Adipocyte (in vitro differentiated cells): ENCODE measurements at regions not wholly inside any gene's neighbourhood (a gene's known extent, or its start where the extent isn't known, plus 50 kb on each side); places are given as distances from the start of the nearest gene placed in this dataset.

Source experiments
- DNase-seq: peaks from one replicate; pipeline ENCODE4 v3.0.0-alpha.2; 2015; ENCODE audit warnings: low read depth
- H3K27me3 ChIP-seq: replicated peaks from 2 replicates; pipeline ENCODE4 v1.7.0; 2013; ENCODE audit warnings: mild to moderate bottlenecking, low read length, moderate library complexity; ENCODE audit not compliant: control insufficient read depth, insufficient read depth
- H3K36me3 ChIP-seq: 2 replicates; pipeline ENCODE4 v1.7.0; 2013; ENCODE audit warnings: low read length, mild to moderate bottlenecking, moderate library complexity; ENCODE audit not compliant: control insufficient read depth, insufficient read depth, severe bottlenecking
- H3K4me1 ChIP-seq: 2 replicates; pipeline ENCODE4 v1.7.0; 2013; ENCODE audit warnings: mild to moderate bottlenecking, low read length, moderate library complexity; ENCODE audit not compliant: control insufficient read depth, insufficient read depth
- H3K4me3 ChIP-seq: 2 replicates; pipeline ENCODE4 v1.7.0; 2013; ENCODE audit warnings: mild to moderate bottlenecking, low read length, moderate library complexity
- H3K9ac ChIP-seq: 2 replicates; pipeline ENCODE4 v1.7.0; 2013; ENCODE audit warnings: mild to moderate bottlenecking, low read length, moderate library complexity
- H3K9me3 ChIP-seq: 2 replicates; pipeline ENCODE4 v1.7.0; 2013; ENCODE audit warnings: mild to moderate bottlenecking, low read length, moderate library complexity; ENCODE audit not compliant: control insufficient read depth

DNA sequence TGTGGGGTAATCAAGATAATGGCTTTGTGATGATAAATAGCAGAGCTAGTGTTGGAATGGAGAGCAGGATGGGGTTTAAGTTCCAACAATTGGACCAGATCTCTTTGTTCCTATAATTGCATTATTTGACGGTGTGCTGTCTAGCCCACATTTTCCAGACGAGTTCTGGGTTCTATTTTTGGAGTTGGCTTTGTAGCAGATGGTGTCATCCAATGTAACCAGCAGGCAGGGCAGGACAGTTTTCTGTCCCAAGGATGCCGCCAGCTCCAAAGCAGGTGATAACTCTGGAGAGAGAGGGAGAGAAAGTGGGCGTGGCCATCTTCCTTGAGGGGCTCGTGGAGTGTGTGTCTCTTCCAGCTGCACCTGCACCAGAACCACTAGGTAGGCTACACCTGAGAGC, 251.3 kb downstream of the KIF4B start:
- DNase-seq = no peak
- no peak overlapping the region for H3K9ac ChIP-seq
- no peaks in the 10 kb centered on the region for H3K4me1 ChIP-seq

DNA sequence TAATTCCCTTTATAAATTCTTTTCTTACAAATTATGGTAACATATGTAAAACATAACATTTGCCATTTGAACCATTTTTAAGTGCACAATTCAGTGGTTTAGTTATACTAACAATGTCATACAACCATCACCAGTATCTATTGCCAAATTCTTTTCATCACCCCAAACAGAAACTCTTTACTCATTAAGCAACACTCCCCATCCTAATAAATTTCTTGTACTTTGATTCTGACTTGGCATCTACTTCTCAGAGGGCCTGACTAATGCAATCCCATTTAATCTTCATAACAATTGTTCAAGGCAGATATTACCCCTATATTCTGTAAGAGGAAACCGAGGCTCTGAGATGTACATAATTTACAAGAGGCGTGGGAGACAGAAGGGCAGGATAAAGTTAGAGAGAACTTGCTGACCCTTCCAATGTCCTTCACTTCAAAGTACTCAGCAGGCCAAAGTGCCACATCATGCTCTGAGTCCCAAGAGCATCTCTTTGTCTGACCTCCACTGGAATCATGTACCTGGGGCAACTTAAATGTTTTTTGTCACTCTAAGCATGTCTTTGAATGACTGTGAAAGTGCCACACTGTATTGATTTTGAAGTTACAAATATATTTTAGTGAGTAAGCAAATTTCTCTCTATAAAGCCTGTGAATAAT, 255.3 kb downstream of the KIF4B start:
- H3K9ac ChIP-seq = no peak overlapping the region
- DNase-seq = no peak
- H3K9me3 ChIP-seq = no peaks in the 10 kb centered on the region
- no peaks in the 10 kb centered on the region for H3K4me1 ChIP-seq
- no peak overlapping the region for H3K4me3 ChIP-seq
- no peaks in the 10 kb centered on the region for H3K27me3 ChIP-seq
- no peaks in the 10 kb centered on the region for H3K36me3 ChIP-seq

More for the DNA sequence above, 251.3 kb downstream of the KIF4B start:
- Histone ChIP-seq H3K27me3 (no peaks in the 10 kb centered on the region), H3K9me3 (no peaks in the 10 kb centered on the region), H3K36me3 (no peaks in the 10 kb centered on the region), H3K4me3 (no peak overlapping the region)

DNA sequence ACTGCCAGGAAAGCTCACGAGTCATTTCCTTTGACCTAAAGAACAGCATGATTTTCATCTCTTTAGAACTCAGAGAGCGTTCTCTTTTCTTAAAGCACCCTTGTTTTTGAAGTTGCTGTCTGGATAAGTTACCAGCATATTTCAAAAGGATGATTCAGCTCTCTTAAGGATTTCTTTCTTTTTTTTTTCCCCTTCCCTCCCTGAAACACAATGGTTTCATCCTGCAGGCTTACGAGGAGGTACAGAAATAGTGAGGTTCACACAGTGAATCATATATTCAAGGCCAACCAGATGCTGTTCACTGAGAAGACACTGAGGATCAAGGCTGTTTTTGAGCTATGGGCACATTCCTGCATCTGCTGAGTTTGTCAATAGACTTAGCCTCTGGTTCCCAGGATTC, 257.2 kb downstream of the KIF4B start:
- DNase-seq = no peak
- H3K27me3 ChIP-seq = no peaks in the 10 kb centered on the region
- no peak overlapping the region for H3K9ac ChIP-seq

DNA sequence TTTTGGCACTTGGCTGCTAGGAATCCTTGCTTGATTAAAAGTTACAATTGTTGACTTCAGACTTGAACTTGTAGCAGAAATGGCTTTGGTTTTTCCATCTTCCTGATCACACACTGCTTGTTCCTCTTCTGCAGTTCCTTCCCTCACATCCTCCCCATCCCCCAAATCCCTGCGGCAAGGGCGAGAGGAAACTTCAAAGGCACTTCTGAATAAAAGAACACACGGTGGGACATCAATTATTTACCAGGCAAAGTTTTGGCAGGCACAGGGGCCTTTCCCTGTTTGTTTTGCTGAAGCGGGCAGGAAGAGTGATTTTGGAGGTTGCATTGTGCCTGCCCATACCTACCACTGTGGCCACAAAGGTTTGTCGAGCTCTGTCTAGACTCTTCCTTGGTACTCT, 260.9 kb downstream of the KIF4B start:
- Histone ChIP-seq H3K9ac (no peak overlapping the region), H3K9me3 (no peaks in the 10 kb centered on the region), H3K36me3 (no peaks in the 10 kb centered on the region), H3K4me3 (no peak overlapping the region), H3K27me3 (no peaks in the 10 kb centered on the region), H3K4me1 (no peaks in the 10 kb centered on the region)
- no peak for DNase-seq

More for the DNA sequence above, 257.2 kb downstream of the KIF4B start:
- Histone ChIP-seq H3K36me3 (no peaks in the 10 kb centered on the region), H3K4me3 (no peak overlapping the region), H3K9me3 (no peaks in the 10 kb centered on the region), H3K4me1 (no peaks in the 10 kb centered on the region)

DNA sequence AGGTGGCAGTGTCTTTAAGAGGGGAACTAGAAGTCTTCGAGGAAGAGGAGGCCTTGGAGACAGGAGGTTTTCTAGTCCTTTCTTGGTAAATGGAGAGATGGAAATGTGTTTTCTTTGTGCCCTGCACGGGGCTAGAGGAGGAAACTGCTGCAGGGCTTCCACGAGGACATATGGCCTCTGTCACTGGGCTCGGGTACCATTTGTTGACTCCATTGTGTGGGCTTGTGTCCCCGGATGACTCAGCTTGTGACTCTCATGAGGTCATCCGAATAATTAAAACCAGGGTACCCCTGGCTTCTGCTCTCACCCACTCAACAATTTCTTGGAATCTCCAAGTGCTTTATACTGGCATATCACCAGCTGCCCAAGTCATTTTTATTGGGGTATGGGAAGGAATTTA, 261.7 kb downstream of the KIF4B start:
- Histone ChIP-seq H3K4me1 (no peaks in the 10 kb centered on the region), H3K4me3 (no peak overlapping the region), H3K36me3 (no peaks in the 10 kb centered on the region), H3K9ac (no peak overlapping the region), H3K9me3 (no peaks in the 10 kb centered on the region), H3K27me3 (no peaks in the 10 kb centered on the region)
- no peak for DNase-seq

DNA sequence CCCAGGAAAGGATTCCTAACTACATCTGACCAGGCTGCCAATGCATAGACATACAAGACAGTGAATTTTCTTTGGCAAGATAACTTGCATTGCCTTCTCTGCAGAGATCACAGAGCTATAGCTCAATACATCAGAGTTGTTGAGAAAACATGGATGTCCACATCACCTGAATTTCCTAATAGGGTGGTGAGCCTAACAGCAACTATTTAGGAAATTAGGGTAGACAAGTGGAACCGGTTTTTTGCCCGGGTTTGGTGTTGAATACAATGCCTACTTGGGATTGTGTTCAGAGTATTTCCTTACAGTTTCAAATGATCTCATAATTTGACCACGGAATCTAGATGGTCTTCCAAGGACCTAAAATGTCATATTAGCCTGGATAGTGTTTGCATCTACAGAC, 262.7 kb downstream of the KIF4B start:
- H3K27me3 ChIP-seq = no peaks in the 10 kb centered on the region

DNA sequence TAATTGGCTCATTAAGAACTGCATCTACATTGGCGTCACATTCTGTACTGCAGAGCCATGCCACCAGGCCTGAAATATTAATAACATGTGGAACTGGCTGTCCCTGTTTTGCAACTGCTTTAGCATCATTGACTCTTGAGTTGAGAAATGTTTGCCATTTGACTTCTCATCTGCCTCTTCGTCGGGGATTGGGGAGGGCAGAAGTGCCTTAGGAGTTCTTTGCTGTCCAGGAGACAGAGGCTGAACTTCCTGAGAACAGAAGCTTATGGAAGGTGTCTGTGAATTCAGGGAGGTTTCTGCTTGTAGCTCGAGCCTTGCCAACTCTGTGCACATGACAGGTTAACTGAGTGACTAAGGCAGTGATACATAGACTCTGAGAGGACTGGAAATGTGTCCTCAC, 265.0 kb downstream of the KIF4B start:
- no peak overlapping the region for H3K9ac ChIP-seq
- no peak overlapping the region for H3K4me3 ChIP-seq

More for the DNA sequence above, 262.7 kb downstream of the KIF4B start:
- DNase-seq = no peak
- Histone ChIP-seq H3K9ac (no peak overlapping the region), H3K4me3 (no peak overlapping the region), H3K4me1 (no peaks in the 10 kb centered on the region), H3K9me3 (no peaks in the 10 kb centered on the region), H3K36me3 (no peaks in the 10 kb centered on the region)

DNA sequence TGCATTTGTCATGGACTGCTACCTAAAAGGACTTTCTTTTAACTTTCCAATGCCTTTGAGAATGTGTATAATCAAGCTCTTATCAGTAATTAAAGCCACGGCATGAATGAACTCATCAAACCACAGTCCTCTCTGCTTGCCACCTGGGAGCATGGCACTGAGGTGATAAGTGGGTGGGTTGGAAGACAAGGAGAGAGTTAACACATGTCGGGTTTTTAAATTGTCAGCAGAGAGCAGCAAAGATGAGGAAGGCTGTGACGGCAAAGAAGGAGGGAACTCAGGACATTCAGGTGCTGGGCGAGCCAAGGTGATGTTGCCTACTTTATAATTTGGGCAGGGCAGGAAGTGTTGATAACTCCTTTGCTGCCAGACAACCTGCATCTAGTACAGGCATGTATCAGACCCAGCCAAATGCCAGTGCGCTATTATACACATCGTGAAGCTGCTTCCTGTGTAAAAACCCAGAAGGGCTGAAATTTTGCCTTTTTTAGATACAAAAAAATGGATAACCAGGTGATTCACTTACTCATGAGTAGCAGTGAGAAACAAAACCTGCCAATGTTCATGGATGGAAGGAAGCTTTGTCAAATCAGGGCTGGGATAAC, 269.1 kb downstream of the KIF4B start:
- Histone ChIP-seq H3K4me1 (no peaks in the 10 kb centered on the region), H3K4me3 (no peak overlapping the region), H3K36me3 (no peaks in the 10 kb centered on the region), H3K9ac (no peak overlapping the region), H3K27me3 (no peaks in the 10 kb centered on the region), H3K9me3 (no peaks in the 10 kb centered on the region)
- DNase-seq = no peak

More for the DNA sequence above, 265.0 kb downstream of the KIF4B start:
- Histone ChIP-seq H3K9me3 (no peaks in the 10 kb centered on the region), H3K27me3 (no peaks in the 10 kb centered on the region), H3K36me3 (no peaks in the 10 kb centered on the region), H3K4me1 (no peaks in the 10 kb centered on the region)
- no peak for DNase-seq

DNA sequence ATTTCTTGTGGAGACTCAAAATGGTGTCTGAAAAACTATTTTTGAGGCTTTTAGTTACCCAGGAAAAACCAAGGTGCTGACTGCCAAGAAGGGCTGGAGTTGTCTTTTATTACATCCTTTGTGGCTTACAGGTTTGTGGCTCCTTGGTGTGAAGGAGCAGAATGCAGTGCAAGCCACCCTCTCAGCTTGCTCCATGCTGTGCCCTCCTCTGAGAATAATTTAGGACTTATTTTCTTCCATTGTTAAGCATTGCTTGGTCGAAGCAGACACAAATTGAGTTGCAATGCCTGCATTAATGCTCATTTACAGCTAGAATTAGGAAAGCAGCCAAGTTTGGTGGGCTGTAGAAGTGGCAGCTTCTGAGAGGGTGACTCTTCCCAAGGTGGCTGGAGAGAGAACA, 272.2 kb downstream of the KIF4B start:
- Histone ChIP-seq H3K9ac (no peak overlapping the region), H3K27me3 (no peaks in the 10 kb centered on the region), H3K36me3 (no peaks in the 10 kb centered on the region), H3K4me1 (no peaks in the 10 kb centered on the region), H3K9me3 (no peaks in the 10 kb centered on the region), H3K4me3 (no peak overlapping the region)
- DNase-seq = no peak

DNA sequence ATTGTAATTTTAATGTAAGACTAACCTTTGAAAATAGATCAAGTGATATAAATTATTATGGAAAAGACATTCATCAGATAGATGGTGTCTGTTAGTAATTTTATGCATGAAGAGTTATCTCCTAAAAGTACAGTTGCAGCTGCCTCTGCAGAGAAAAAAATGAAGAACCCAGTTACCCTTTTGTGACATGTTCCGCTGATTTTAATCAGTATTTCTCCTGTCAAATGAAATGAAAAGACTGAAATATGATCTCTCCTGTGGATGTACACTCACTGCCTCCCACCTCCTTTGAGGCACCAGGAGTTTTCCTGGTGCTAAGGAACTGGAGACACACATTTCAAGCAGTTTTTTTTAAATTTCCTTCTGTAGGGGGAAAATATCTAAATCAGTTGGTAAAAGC, 277.4 kb downstream of the KIF4B start:
- Histone ChIP-seq H3K9me3 (no peaks in the 10 kb centered on the region), H3K4me3 (no peak overlapping the region), H3K4me1 (no peaks in the 10 kb centered on the region), H3K9ac (no peak overlapping the region), H3K36me3 (no peaks in the 10 kb centered on the region), H3K27me3 (no peaks in the 10 kb centered on the region)
- no peak for DNase-seq

DNA sequence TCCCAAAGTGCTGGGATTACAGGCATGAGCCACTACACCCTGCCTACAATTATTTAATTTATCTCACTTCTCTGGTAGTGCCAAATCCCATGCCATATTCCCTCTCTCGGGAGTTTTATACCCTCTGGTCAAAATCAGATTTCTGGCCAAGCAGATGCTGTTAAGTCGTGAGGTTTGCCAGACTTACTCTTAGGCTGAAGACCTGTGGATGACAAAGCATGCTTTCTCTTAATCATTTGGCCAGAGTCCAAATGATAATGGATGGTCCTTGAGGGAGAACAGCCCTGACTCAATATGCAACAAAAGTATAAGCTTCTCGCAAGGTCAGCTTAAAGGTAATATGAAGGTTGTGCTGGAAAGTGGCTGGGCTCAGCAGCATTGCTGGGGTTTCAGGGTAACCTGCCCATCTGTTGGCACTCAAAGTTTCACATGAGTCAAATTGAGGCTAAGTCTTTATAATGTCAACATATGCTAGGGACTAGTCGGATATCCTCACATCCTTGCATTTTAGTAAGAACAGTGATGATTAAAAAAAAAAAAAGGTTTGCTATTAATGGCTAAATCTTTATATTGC, 280.1 kb downstream of the KIF4B start:
- H3K9me3 ChIP-seq = no peaks in the 10 kb centered on the region
- no peak overlapping the region for H3K4me3 ChIP-seq
- no peaks in the 10 kb centered on the region for H3K27me3 ChIP-seq
- H3K4me1 ChIP-seq = no peaks in the 10 kb centered on the region
- DNase-seq = no peak
- H3K9ac ChIP-seq = no peak overlapping the region
- no peaks in the 10 kb centered on the region for H3K36me3 ChIP-seq
